GM21381 (cell line): ENCODE measurements at regions not wholly inside any gene's neighbourhood (a gene's known extent, or its start where the extent isn't known, plus 50 kb on each side); places are given as distances from the start of the nearest gene placed in this dataset.
"Not testable (repeated sequence)": the region's sequence is repeated elsewhere in the genome, so short reads cannot be mapped to it uniquely, and the experiment has no call there.

Source experiments
- ATAC-seq: cut with Tn5 transposase; IDR thresholded peaks from one replicate; pipeline ENCODE4 v1.9.1; 2021; ENCODE audit warnings: mild to moderate bottlenecking, moderate library complexity; ENCODE audit not compliant: unreplicated experiment

DNA sequence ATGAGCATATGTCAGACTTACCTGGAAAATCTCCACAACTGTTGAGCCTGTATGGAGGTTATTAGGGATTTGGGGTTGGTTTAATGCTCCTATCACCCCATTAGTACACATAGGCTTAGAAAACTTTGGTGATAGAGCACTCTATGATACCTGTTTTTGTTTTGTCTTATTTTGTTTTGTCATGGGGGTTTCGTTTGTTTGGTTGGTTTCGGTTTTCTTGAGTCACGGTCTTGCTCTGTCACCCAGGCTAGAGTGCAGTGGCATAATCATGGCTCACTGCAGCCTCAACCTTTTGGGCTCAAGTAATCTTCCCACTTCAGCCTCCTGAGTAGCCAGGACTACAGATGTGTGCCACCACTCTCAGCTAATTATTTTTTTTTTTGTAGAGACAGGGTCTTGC lies 70.0 kb downstream of the MZT1 start:
- no peak for ATAC-seq

DNA sequence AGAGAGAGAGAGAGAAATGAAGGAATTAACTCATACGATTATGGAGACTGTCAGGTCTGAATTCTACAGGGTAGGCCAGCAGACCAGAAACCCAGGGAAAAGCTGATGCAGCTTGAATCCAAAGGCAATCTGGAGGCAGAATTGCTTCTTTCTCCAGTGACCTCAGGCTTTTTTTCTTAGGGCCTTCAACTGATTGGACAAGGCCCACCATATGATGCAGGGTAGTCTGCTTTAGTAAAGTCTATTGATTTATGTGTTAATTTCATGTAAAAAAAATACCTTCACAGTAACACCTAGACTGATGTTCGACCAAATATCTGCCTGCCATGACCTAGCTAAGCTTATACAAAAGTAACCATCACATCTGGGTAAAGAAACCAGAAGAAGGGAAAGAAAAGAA lies 71.1 kb downstream of the MZT1 start:
- no peak for ATAC-seq

GRCh38 chr13:72653506-72653905 lies 73.9 kb downstream of the MZT1 start:
- ATAC-seq: no peak

- no peak for ATAC-seq
Measured at GRCh38 chr13:72652681-72653080, 74.7 kb downstream of the MZT1 start.

- no peak for ATAC-seq
Measured at GRCh38 chr13:72651144-72651543, 76.3 kb downstream of the MZT1 start.

DNA sequence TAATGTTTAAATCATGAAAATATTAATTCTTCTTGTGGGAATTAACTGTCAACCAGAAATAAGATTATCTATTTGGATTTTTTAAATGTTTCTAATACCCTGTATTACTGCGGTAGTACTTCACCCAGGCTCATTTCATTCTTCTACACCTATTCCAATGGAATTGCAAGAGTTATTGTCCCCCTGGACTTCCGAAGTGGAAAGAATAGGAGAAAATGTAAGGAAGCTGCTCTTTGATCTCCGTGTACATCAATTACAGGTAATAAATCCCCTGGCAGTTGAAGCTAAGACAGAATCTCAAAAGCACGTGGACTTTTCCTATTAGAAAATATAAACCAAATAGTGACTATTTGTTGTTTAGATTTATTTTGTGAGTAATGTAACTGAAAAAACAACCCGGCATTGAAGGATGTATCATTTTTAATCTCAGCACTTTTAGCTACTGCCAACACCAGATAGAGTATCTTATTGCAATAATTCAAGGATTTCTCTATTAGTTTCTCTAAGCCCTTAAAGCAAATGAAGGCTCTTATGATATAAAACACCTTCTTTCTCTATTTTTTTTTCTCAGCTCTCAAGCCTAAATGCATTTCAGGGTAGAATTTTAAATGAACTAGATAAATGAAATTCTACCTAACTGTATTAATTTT lies 77.3 kb downstream of the MZT1 start:
- no peak for ATAC-seq

DNA sequence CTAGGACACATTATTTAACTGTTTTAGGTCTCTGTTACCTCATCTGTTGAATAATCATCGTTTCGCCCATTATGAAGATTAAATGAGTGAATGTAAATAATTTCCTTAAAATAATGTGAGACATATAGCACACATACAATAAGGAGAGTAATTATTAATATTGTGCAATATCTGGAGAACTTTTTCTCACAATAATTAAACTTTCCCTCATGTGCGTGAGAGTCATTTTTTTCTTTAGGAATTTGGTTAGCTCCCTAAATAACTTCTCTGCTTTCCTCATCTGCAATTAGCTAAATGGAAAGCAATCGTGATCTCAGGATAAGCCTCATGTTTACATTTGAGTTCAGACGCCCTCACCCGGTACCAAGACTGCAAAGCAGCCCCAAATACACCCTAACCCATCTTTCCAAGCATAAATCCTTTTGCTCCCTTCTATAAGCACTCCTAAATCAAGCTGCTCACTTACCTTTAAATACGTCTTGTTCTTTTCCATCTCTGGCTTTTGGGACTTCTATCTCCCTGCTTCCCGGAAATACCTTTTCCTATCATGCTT lies 78.8 kb downstream of the MZT1 start:
- ATAC-seq: no peak

- ATAC-seq: no peak
Measured at GRCh38 chr13:72647422-72647821, 80.0 kb downstream of the MZT1 start.

GRCh38 chr13:72645521-72645920 lies 81.9 kb downstream of the MZT1 start:
- ATAC-seq: no peak

GRCh38 chr13:72643311-72643989 lies 84.0 kb downstream of the MZT1 start:
- ATAC-seq: peak; percentile 62

- no peak for ATAC-seq
Measured at GRCh38 chr13:72639377-72639776, 88.1 kb downstream of the MZT1 start.

GRCh38 chr13:72638059-72638815 lies 89.2 kb downstream of the MZT1 start:
- ATAC-seq: no peak

- no peak for ATAC-seq
Measured at GRCh38 chr13:72637561-72637960, 89.9 kb downstream of the MZT1 start.

GRCh38 chr13:72634859-72635258 lies 92.6 kb downstream of the MZT1 start:
- ATAC-seq: no peak

DNA sequence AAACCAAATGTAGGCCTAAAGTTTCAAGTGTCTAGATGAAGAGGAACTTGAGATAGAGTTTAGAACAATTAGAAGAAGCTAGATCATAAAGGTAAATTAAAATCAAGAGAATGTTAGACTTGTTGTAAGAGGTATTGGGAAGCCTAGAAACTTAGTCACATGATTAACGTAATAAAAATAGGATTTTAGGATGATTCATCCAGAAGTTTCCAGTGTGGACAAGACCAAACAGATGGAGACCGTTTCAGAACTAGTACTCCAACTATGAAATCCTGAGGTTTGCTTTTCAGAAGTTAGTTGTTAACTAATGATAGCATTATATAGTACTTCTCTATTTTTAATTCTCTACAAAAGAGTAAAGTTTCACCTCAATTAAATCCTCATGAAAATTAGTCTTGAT lies 104.9 kb downstream of the MZT1 start:
- no peak for ATAC-seq

- no peak for ATAC-seq
Measured at GRCh38 chr13:72620874-72621273, 106.6 kb downstream of the MZT1 start.

DNA sequence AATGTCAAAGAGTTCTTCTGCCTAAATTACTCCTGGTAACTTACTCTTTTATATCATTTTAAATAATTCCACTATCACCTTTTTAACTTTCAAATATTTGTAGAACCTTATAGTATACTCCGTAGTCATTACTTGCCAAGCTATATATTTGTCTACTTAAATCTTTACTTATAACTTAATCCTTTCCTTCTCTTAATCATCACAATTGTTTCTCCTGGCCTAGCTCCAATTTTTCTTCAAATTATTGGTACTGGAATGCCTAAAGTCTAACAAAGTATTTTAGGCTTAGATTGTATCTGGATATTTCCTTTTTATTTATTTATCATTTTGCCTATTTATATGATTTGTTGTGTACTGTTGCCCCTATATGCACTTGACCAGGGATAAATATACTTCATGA lies 109.5 kb downstream of the MZT1 start:
- no peak for ATAC-seq

DNA sequence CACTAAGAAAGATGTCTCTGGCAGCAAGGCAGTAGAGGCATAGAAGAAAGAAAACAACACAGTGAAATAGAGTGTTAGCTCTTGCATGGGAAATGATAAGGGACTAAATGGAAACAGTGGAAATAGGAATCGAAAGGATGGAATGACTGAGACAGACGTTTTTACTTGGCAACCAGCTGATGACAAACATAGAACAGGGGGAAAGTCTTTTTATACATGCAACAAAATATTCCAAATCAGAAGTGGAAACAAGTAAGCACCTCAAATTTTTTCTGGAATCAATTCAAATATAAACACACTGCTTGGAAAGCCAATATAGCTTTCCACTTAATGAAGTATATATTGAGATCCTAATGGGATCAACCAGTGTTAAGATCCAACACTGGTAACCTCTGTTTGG lies 110.2 kb downstream of the MZT1 start:
- no peak for ATAC-seq

DNA sequence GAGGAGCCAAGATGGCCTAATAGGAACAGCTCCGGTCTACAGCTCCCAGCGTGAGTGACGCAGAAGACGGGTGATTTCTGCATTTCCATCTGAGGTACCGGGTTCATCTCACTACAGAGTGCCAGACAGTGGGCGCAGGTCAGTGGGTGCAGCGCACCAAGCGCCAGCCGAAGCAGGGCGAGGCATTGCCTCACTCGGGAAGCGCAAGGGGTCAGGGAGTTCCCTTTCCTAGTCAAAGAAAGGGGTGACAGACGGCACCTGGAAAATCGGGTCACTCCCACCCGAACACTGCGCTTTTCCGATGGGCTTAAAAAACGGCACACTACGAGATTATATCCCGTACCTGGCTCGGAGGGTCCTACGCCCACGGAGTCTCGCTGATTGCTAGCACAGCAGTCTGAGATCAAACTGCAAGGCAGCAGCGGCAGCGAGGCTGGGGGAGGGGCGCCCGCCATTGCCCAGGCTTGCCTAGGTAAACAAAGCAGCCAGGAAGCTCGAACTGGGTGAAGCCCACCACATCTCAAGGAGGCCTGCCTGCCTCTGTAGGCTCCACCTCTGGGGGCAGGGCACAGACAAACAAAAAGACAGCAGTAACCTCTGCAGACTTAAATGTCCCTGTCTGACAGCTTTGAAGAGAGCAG lies 117.1 kb downstream of the MZT1 start:
- ATAC-seq: not testable (repeated sequence)

GRCh38 chr13:72599178-72599743 lies 128.2 kb downstream of the MZT1 start:
- no peak for ATAC-seq
